GM13976 (cell line): ENCODE measurements at regions not wholly inside any gene's neighbourhood (a gene's known extent, or its start where the extent isn't known, plus 50 kb on each side); places are given as distances from the start of the nearest gene placed in this dataset.

Source experiments
- DNase-seq: peaks from one replicate; pipeline ENCODE4 v3.0.0; 2012; ENCODE audit warnings: low spot score
- in situ Hi-C: fragments of 300-500 bp; cut with MboI; formaldehyde crosslinking; loops from one replicate; pipeline ENCODE4 v1.12.0; 2022; ENCODE audit warnings: low sequenced_read_pairs, mixed read lengths, inconsistent platforms; ENCODE audit not compliant: unreplicated experiment
- TF ChIP-seq, protein P1 (sequence below): IDR thresholded peaks from 2 replicates; pipeline ENCODE4 v1.5.1; 2012; ENCODE audit warnings: borderline replicate concordance, mild to moderate bottlenecking; ENCODE audit not compliant: insufficient read depth; ENCODE audit errors: extremely low read depth, missing control alignments, control extremely low read depth

DNA sequence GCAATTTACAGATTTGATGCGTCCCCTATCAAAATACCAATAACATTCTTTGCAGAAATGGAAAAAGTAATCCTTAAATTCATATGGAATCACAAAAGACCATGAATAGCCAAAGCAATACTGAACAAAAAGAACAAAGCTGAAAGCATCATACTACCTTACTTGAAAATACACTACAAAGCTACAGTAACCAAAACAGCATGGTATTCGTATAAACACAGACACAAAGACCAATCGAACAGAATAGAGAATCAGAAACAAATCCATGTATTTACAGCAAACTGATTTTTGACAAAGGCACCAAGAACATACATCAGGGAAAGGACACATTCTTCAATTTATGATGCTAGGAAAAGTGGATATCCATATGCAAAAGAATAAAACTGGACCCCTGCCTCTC, 206.5 kb upstream of the PDE10A start:
- no peak for DNase-seq
- TF ChIP-seq, protein P1, sequence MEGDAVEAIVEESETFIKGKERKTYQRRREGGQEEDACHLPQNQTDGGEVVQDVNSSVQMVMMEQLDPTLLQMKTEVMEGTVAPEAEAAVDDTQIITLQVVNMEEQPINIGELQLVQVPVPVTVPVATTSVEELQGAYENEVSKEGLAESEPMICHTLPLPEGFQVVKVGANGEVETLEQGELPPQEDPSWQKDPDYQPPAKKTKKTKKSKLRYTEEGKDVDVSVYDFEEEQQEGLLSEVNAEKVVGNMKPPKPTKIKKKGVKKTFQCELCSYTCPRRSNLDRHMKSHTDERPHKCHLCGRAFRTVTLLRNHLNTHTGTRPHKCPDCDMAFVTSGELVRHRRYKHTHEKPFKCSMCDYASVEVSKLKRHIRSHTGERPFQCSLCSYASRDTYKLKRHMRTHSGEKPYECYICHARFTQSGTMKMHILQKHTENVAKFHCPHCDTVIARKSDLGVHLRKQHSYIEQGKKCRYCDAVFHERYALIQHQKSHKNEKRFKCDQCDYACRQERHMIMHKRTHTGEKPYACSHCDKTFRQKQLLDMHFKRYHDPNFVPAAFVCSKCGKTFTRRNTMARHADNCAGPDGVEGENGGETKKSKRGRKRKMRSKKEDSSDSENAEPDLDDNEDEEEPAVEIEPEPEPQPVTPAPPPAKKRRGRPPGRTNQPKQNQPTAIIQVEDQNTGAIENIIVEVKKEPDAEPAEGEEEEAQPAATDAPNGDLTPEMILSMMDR = no peak
- in situ Hi-C loops = loop anchor here (25.0 kb wide), 1 partner anchor 432 kb away; no protein-coding TSS in a partner anchor

DNA sequence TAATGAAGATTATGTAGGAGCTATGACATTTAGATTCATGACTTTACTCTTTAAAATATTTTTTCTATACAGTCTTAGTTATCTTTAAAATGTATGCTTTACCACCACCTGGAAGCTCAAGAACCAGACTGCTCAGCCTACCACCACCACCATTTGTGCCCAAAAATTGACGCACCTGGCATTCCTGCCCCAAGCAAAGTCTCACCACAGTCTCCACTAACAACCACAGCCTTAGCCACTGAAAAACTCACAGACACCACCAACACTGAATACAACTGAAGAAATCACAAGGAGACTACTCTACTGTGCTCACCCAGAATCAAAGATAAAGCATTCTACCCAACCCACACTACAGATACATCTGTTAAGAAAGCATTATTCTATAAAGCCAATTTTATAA, 201.9 kb upstream of the PDE10A start:
- TF ChIP-seq, protein P1 = no peak
- in situ Hi-C loops = loop anchor here (25.0 kb wide), 1 partner anchor 428 kb away; no protein-coding TSS in a partner anchor
- DNase-seq = no peak

DNA sequence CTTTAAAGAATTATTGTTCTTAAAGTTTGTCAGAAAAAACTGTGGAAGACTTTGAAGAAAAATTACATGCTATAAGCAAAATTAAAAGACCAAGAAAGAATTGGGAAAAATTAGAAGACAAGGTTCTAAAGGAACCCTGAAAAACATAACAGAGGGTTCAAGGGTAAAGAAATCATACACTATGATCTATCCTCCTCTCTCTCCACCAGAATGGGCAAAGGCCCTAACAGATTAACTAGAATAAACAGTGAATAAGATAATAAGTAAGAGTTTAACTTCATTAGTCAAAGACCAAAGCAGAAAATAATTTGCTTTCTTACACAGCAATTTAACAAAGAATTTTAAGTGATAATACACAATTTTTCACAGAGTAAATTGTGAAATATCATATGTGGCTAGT, 201.2 kb upstream of the PDE10A start:
- in situ Hi-C loops = loop anchor here (25.0 kb wide), 1 partner anchor 427 kb away; no protein-coding TSS in a partner anchor
- TF ChIP-seq, protein P1 = no peak
- DNase-seq = no peak

DNA sequence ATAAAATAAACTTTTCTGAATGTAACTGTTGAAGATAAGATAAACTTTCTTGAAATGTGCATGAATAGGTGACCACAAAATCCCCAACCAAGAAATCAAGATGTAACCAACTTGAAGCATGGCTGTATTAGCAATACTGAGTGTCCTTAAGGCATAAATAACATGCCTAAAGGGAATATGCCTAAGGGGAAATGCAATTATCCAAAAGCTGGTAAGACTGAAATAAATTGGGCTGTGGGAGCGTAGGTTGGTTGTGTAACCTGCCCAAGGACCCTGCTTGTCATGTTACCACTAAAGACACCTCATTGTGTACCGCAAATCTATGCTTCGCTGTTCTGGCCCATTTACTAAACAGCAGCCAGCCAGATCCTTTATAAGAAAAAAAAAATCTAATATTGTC, 200.8 kb upstream of the PDE10A start:
- TF ChIP-seq, protein P1 = no peak
- in situ Hi-C loops = loop anchor here (25.0 kb wide), 1 partner anchor 426 kb away; no protein-coding TSS in a partner anchor
- DNase-seq = no peak

DNA sequence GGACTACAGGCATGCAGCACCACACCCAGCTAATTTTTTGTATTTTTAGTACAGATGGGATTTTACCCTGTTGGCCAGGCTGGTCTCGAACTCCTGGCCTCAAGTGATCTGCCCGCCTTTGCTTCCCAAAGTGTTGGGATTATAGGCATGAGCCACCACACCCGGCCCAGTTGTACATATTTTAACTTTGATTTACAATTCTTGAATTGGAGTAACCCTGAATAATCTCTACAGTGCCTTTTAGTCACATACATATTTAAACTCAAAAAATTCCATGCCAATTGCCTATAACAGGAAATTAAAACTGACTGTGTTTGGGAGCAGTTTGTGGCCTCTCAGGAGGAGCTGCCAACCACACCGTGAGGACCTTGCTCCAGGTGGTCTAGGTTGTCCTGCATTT, 199.8 kb upstream of the PDE10A start:
- TF ChIP-seq, protein P1 = no peak
- DNase-seq = no peak
- in situ Hi-C loops = loop anchor here (25.0 kb wide), 1 partner anchor 426 kb away; no protein-coding TSS in a partner anchor

DNA sequence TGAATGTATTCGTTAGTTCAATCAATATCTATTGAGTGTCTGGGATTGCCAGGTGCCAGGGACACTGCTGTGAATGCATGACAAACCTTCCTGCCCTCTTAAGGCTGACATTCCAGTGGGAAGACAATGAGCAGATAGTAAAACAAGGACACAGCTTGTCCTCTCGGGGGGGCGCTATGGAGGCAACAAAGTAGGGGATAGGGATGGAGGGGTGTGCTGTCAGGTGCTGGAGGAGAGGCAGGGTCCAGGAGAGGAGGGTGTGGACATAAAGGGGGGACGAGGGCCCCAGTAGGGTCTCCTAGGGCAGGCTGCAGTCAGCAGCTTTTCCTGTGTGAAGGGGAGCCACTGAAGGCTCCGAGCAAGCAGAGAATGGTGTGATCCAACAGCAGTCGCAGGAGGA, 198.2 kb upstream of the PDE10A start:
- TF ChIP-seq, protein P1 = no peak
- DNase-seq = no peak
- in situ Hi-C loops = loop anchor here (25.0 kb wide), 1 partner anchor 424 kb away; no protein-coding TSS in a partner anchor

DNA sequence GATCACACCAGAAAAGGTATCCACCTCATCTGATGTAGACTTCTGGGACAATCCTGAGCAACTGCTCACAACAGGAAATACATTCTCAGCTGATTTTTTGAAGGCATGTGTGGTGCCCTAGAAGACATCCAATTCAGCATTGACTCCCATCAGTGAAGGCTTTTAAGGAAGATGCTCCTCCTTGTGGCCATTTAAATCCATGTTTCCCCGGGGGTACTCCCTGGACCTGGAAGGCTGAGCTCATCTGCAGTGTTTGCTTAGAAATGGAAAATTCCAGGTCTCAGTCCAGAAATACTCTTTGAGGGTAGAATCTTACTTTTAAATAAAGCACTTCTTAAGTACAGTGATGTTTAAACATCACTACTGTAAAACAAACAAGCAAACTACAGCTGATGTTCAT, 195.5 kb upstream of the PDE10A start:
- no peak for DNase-seq
- in situ Hi-C loops = loop anchor here (25.0 kb wide), 1 partner anchor 421 kb away; no protein-coding TSS in a partner anchor
- TF ChIP-seq, protein P1 = no peak
